ENCODE measurements at regions not wholly inside any gene's neighbourhood (a gene's known extent, or its start where the extent isn't known, plus 50 kb on each side); places are given as distances from the start of the nearest gene placed in this dataset.

DNA sequence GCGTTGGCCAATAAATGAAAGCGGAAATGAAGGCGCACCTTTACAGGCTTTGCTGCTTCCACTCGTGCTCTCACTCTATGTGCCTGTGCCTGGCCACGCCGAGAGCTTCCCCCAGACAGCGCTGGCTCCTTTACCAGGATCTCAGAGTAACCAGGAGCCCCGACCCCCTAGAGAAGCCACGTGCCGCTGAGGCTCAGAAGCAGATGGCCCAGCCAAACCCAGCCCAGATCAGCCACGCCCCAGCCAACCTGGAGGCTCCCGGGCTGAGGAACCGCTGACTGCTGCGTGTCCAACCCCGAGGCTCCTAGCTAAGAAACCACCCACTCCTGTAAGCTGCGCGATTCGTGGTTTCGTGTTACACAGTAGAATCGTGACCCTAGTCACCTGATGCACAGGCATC is 199.3 kb downstream of the NCK2 start:
- TF ChIP-seq, protein P1, sequence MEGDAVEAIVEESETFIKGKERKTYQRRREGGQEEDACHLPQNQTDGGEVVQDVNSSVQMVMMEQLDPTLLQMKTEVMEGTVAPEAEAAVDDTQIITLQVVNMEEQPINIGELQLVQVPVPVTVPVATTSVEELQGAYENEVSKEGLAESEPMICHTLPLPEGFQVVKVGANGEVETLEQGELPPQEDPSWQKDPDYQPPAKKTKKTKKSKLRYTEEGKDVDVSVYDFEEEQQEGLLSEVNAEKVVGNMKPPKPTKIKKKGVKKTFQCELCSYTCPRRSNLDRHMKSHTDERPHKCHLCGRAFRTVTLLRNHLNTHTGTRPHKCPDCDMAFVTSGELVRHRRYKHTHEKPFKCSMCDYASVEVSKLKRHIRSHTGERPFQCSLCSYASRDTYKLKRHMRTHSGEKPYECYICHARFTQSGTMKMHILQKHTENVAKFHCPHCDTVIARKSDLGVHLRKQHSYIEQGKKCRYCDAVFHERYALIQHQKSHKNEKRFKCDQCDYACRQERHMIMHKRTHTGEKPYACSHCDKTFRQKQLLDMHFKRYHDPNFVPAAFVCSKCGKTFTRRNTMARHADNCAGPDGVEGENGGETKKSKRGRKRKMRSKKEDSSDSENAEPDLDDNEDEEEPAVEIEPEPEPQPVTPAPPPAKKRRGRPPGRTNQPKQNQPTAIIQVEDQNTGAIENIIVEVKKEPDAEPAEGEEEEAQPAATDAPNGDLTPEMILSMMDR (IDR thresholded peaks at IDR 0.05): no peak
- Mint-ChIP-seq H3K4me3 (no peak overlapping the region), H3K27me3 (no peaks in the 10 kb centered on the region), H3K27ac (no peak overlapping the region), H3K9me3 (peaks cover 5% of the 10 kb centered on the region), H3K36me3 (ENCODE audit: low read depth) (no peaks in the 10 kb centered on the region), H3K4me1 (no peaks in the 10 kb centered on the region)
- intact Hi-C loops (cut with micrococcal nuclease): no loop called here
- DNase-seq: no peak
- ChIA-PET POLR2A (no interaction called here), CTCF (no interaction called here)
- ATAC-seq (ENCODE audit: low read depth): no peak

All from activated B cell treated with CpG ODN at 0.5 μM for 24 hours (primary cell).